ENCODE measurements at regions not wholly inside any gene's neighbourhood (a gene's known extent, or its start where the extent isn't known, plus 50 kb on each side); places are given as distances from the start of the nearest gene placed in this dataset.

DNA sequence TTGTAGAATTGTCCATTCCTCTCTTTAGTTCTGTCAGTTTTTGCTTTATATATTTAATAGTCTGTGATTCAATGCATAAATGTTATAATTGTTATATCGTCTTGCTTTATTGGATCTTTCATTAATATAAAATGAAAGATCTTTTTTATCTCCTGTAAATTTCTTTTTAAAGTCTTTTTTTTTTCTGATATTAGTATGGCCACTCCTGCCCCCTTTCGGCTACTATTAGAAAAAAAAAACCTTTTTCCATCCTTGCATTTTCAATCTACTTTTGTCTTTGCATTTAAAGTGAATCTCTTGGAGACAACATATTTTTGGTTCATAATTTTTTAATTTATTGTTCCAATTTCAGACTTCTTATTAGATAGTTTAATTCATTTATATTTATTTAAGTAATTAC, 677.4 kb upstream of the NDST4 start:
- BruUV-seq (replicated peaks), result no TSS peak
- DNase-seq (ENCODE audit: unreplicated experiment), result no peak
- Mint-ChIP-seq H3K27ac (ENCODE audit: low read depth, unreplicated experiment) (no peak overlapping the region), H3K36me3 (ENCODE audit: insufficient read depth, unreplicated experiment) (no peaks in the 10 kb centered on the region), H3K9me3 (ENCODE audit: unreplicated experiment) (no peaks in the 10 kb centered on the region), H3K4me3 (ENCODE audit: unreplicated experiment) (no peak overlapping the region), H3K27me3 (ENCODE audit: insufficient read depth, unreplicated experiment) (peaks cover 14% of the 10 kb centered on the region), H3K4me1 (ENCODE audit: insufficient read depth, unreplicated experiment) (no peaks in the 10 kb centered on the region)
- CTCF ChIA-PET, result no interaction called here
- TF ChIP-seq, protein P1, sequence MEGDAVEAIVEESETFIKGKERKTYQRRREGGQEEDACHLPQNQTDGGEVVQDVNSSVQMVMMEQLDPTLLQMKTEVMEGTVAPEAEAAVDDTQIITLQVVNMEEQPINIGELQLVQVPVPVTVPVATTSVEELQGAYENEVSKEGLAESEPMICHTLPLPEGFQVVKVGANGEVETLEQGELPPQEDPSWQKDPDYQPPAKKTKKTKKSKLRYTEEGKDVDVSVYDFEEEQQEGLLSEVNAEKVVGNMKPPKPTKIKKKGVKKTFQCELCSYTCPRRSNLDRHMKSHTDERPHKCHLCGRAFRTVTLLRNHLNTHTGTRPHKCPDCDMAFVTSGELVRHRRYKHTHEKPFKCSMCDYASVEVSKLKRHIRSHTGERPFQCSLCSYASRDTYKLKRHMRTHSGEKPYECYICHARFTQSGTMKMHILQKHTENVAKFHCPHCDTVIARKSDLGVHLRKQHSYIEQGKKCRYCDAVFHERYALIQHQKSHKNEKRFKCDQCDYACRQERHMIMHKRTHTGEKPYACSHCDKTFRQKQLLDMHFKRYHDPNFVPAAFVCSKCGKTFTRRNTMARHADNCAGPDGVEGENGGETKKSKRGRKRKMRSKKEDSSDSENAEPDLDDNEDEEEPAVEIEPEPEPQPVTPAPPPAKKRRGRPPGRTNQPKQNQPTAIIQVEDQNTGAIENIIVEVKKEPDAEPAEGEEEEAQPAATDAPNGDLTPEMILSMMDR (IDR thresholded peaks at IDR 0.05; ENCODE audit: unreplicated experiment), result no peak
- intact Hi-C loops (cut with micrococcal nuclease), result no loop called here
- POLR2A ChIA-PET, result no interaction called here

DNA sequence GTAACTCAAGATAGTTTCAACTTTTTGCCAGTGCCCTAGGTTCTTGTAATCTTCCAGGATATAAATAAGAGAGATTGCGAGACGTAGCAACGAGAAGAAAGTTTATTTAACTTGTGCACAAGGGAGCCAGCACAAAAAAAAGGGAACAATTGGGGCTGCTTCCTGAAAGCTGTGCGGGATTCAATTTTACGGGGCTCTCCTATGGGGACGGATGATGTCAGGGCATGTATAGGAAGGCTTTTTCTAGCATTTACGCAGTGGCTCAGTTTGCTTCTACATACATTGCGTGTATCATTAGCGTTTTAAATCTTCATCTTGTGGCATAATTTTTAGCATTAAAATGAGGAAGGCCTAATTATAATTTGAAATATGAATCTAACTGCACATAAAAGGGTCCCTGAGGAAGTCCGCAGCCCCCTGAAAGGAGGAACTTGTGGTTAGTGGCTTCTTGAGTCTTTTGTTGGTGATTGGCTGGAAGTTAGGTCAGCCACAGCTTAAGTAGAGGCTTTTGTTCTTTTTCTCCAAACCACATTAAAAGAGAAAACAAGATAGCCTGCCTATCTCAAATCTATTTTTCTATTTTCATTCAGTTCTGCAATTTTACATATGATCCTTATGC, 668.2 kb upstream of the NDST4 start:
- no peak for DNase-seq (ENCODE audit: unreplicated experiment)
- no peaks in the 10 kb centered on the region for H3K27me3 Mint-ChIP-seq (ENCODE audit: insufficient read depth, unreplicated experiment)
- H3K4me1 Mint-ChIP-seq (ENCODE audit: insufficient read depth, unreplicated experiment), result no peaks in the 10 kb centered on the region
- POLR2A ChIA-PET, result no interaction called here
- no peak overlapping the region for H3K27ac Mint-ChIP-seq (ENCODE audit: low read depth, unreplicated experiment)
- CTCF ChIA-PET, result interaction anchor here (1.4 kb wide), 1 partner anchor 17 kb away, joined by 3 read pairs; no protein-coding TSS in a partner anchor
- peaks cover 6% of the 10 kb centered on the region for H3K36me3 Mint-ChIP-seq (ENCODE audit: insufficient read depth, unreplicated experiment)
- no TSS peak for BruUV-seq (replicated peaks)
- no peak overlapping the region for H3K4me3 Mint-ChIP-seq (ENCODE audit: unreplicated experiment)
- intact Hi-C loops (cut with micrococcal nuclease), result loop anchor here (10.0 kb wide), 1 partner anchor 547 kb away; no protein-coding TSS in a partner anchor
- no peaks in the 10 kb centered on the region for H3K9me3 Mint-ChIP-seq (ENCODE audit: unreplicated experiment)
- TF ChIP-seq, protein P1 (IDR thresholded peaks at IDR 0.05; ENCODE audit: unreplicated experiment), result no peak

DNA sequence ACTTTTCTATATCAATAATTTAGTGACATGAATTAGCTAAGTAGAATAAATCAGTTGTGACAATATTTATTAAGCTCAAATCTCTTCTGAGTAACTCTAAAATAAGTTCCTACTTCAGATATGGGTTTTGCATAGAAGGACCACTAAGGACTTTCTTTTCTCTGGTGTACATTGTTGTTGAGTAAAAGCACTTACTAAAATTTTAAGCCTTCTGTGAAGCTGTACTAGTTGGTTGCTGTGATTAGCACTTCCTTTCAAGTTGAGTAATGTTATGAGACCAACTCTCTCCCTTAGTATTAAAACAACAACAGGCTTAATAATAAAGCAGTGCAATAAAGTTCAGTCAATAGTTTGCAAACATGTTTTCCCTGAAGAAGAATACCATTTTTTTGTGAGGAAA, 667.4 kb upstream of the NDST4 start:
- intact Hi-C loops (cut with micrococcal nuclease), result loop anchor here (10.0 kb wide), 1 partner anchor 546 kb away; no protein-coding TSS in a partner anchor
- Mint-ChIP-seq H3K4me3 (ENCODE audit: unreplicated experiment) (no peak overlapping the region), H3K4me1 (ENCODE audit: insufficient read depth, unreplicated experiment) (no peaks in the 10 kb centered on the region), H3K9me3 (ENCODE audit: unreplicated experiment) (no peaks in the 10 kb centered on the region), H3K36me3 (ENCODE audit: insufficient read depth, unreplicated experiment) (peaks cover 6% of the 10 kb centered on the region), H3K27ac (ENCODE audit: low read depth, unreplicated experiment) (no peak overlapping the region), H3K27me3 (ENCODE audit: insufficient read depth, unreplicated experiment) (no peaks in the 10 kb centered on the region)
- DNase-seq (ENCODE audit: unreplicated experiment), result no peak
- TF ChIP-seq, protein P1 (IDR thresholded peaks at IDR 0.05; ENCODE audit: unreplicated experiment), result no peak
- ChIA-PET POLR2A (no interaction called here), CTCF (interaction anchor here (0.6 to 1.4 kb wide), 7 partner anchors 16 to 1003 kb away, joined by 3 read pairs; no protein-coding TSS in a partner anchor)
- no TSS peak for BruUV-seq (replicated peaks)

GRCh38 chr4:115780268-115780667, 666.8 kb upstream of the NDST4 start:
- H3K4me1 Mint-ChIP-seq (ENCODE audit: insufficient read depth, unreplicated experiment), result no peaks in the 10 kb centered on the region
- TF ChIP-seq, protein P1 (IDR thresholded peaks at IDR 0.05; ENCODE audit: unreplicated experiment), result no peak
- H3K27me3 Mint-ChIP-seq (ENCODE audit: insufficient read depth, unreplicated experiment), result no peaks in the 10 kb centered on the region
- no TSS peak for BruUV-seq (replicated peaks)
- ChIA-PET POLR2A (no interaction called here), CTCF (interaction anchor here (0.6 to 1.4 kb wide), 6 partner anchors 16 to 1002 kb away, joined by 3 read pairs; no protein-coding TSS in a partner anchor)
- peak; percentile 5 for DNase-seq (ENCODE audit: unreplicated experiment)
- intact Hi-C loops (cut with micrococcal nuclease), result loop anchor here (10.0 kb wide), 1 partner anchor 545 kb away; no protein-coding TSS in a partner anchor
- H3K9me3 Mint-ChIP-seq (ENCODE audit: unreplicated experiment), result no peaks in the 10 kb centered on the region
- H3K36me3 Mint-ChIP-seq (ENCODE audit: insufficient read depth, unreplicated experiment), result peaks cover 6% of the 10 kb centered on the region
- H3K27ac Mint-ChIP-seq (ENCODE audit: low read depth, unreplicated experiment), result no peak overlapping the region
- H3K4me3 Mint-ChIP-seq (ENCODE audit: unreplicated experiment), result no peak overlapping the region
